Mesothelial cell of epicardium (in vitro differentiated cells): ENCODE measurements at regions not wholly inside any gene's neighbourhood (a gene's known extent, or its start where the extent isn't known, plus 50 kb on each side); places are given as distances from the start of the nearest gene placed in this dataset.
"Not testable (repeated sequence)": the region's sequence is repeated elsewhere in the genome, so short reads cannot be mapped to it uniquely, and the experiment has no call there.

Source experiments
- DNase-seq, 2 experiments: peaks; one replicate each; pipeline ENCODE4 v3.0.0; 2021; ENCODE audit warnings: low spot score in 2 of 2; ENCODE audit not compliant: unreplicated experiment in 2 of 2
- H3K27ac Mint-ChIP-seq: 2 replicates; pipeline ENCODE4 v1.8.0; 2021; ENCODE audit warnings: mixed read lengths
- H3K27me3 Mint-ChIP-seq: 2 replicates; pipeline ENCODE4 v1.8.0; 2021; ENCODE audit warnings: low read depth, mixed read lengths
- H3K36me3 Mint-ChIP-seq: 2 replicates; pipeline ENCODE4 v1.8.0; 2021; ENCODE audit warnings: mixed read lengths
- H3K4me1 Mint-ChIP-seq: 2 replicates; pipeline ENCODE4 v1.8.0; 2021; ENCODE audit warnings: mixed read lengths
- H3K4me3 Mint-ChIP-seq: 2 replicates; pipeline ENCODE4 v1.8.0; 2021; ENCODE audit warnings: mild to moderate bottlenecking, moderate library complexity, mixed read lengths
- H3K9me3 Mint-ChIP-seq: 2 replicates; pipeline ENCODE4 v1.8.0; 2021; ENCODE audit warnings: mixed read lengths
- TF ChIP-seq, protein P1 (sequence below): fragments of 200-600 bp; sonication (generic); IDR thresholded peaks from one replicate; pipeline ENCODE4 v1.5.0; 2021; ENCODE audit warnings: antibody characterized with exemption; ENCODE audit not compliant: unreplicated experiment

DNA sequence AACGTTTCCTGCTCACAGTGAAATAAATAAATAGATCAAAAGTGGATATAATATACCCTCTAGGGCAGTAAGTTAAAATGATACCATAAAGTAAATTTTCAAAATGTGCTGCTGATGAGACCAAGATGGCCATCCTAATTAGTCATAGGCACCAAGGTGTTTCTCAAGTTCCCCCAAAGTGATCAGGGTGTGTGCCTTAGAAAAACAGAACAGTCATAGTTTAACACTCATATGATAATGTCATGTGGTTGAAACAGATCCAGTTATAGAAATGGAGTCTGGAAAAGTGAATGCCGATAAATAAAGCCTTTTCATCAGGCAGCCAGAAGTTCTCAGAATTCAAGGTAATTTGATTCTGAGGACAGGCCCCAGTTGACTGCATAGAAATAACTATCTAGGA lies 161.5 kb upstream of the CDKN2B start:
- Mint-ChIP-seq H3K36me3 (no peaks in the 10 kb centered on the region), H3K27ac (no peak overlapping the region), H3K4me1 (peaks cover 13% of the 10 kb centered on the region), H3K9me3 (peaks cover 8% of the 10 kb centered on the region), H3K27me3 (no peaks in the 10 kb centered on the region), H3K4me3 (no peak overlapping the region)
- DNase-seq: no peak
- TF ChIP-seq, protein P1, sequence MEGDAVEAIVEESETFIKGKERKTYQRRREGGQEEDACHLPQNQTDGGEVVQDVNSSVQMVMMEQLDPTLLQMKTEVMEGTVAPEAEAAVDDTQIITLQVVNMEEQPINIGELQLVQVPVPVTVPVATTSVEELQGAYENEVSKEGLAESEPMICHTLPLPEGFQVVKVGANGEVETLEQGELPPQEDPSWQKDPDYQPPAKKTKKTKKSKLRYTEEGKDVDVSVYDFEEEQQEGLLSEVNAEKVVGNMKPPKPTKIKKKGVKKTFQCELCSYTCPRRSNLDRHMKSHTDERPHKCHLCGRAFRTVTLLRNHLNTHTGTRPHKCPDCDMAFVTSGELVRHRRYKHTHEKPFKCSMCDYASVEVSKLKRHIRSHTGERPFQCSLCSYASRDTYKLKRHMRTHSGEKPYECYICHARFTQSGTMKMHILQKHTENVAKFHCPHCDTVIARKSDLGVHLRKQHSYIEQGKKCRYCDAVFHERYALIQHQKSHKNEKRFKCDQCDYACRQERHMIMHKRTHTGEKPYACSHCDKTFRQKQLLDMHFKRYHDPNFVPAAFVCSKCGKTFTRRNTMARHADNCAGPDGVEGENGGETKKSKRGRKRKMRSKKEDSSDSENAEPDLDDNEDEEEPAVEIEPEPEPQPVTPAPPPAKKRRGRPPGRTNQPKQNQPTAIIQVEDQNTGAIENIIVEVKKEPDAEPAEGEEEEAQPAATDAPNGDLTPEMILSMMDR: no peak

GRCh38 chr9:22170990-22171670 lies 162.0 kb upstream of the CDKN2B start:
- Mint-ChIP-seq H3K4me3 (no peak overlapping the region), H3K4me1 (peaks cover 8% of the 10 kb centered on the region), H3K9me3 (peaks cover 10% of the 10 kb centered on the region), H3K27ac (peak overlapping the region; percentile 71), H3K27me3 (no peaks in the 10 kb centered on the region), H3K36me3 (no peaks in the 10 kb centered on the region)
- TF ChIP-seq, protein P1: no peak
- DNase-seq: no peak

DNA sequence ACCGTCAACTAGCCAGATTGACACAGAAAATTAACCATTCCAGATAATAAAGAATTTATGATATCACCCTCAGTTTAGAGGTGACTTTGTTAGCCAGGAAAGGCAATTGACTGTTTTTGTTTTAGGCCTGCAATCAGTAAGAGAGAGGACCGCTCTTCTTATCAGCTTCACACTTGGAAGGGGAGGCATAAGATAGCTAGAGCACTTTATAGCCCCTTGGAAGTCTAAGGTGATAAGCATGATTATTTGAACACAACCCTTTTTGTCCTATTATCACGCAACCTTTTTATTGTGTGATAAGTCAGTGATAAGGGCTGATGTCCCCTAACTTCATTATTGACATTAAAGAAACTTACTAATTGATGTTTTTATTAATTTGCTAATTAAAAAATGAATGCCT lies 162.6 kb upstream of the CDKN2B start:
- Mint-ChIP-seq H3K27ac (no peak overlapping the region), H3K4me1 (peaks cover 7% of the 10 kb centered on the region), H3K4me3 (no peak overlapping the region), H3K36me3 (no peaks in the 10 kb centered on the region), H3K27me3 (no peaks in the 10 kb centered on the region), H3K9me3 (peaks cover 15% of the 10 kb centered on the region)
- DNase-seq: no peak
- TF ChIP-seq, protein P1: no peak

DNA sequence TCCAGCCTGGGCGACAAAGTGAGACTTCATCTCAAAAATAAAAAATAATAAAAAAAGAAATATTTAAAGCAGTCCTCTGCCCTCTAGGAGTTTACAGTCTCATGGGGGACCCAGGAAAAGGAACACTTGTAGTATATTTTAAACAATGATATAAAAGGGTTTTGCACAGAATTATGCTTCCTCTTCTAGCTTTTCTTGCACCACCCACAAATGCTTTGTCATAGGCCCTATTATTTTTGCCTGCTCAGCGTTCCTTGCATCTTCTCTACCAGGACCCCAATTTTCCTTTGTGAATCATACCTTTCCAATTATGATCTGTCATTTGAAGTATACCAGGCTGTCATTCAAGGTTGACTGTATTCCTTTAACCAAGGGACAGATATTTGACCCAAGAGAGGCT lies 164.8 kb upstream of the CDKN2B start:
- Mint-ChIP-seq H3K36me3 (peaks cover 3% of the 10 kb centered on the region), H3K27me3 (no peaks in the 10 kb centered on the region), H3K4me1 (peaks cover 7% of the 10 kb centered on the region), H3K9me3 (peaks cover 23% of the 10 kb centered on the region), H3K4me3 (no peak overlapping the region), H3K27ac (no peak overlapping the region)
- TF ChIP-seq, protein P1: no peak
- DNase-seq: no peak

GRCh38 chr9:22175972-22176545 lies 167.0 kb upstream of the CDKN2B start:
- Mint-ChIP-seq H3K4me1 (no peaks in the 10 kb centered on the region), H3K36me3 (peaks cover 6% of the 10 kb centered on the region), H3K27me3 (peaks cover under 1% of the 10 kb centered on the region), H3K27ac (no peak overlapping the region), H3K9me3 (peaks cover 40% of the 10 kb centered on the region), H3K4me3 (no peak overlapping the region)
- TF ChIP-seq, protein P1: no peak
- DNase-seq: no peak

- peaks cover 38% of the 10 kb centered on the region for H3K9me3 Mint-ChIP-seq
- DNase-seq, H3K27ac Mint-ChIP-seq, H3K27me3 Mint-ChIP-seq, H3K4me3 Mint-ChIP-seq, H3K36me3 Mint-ChIP-seq, H3K4me1 Mint-ChIP-seq: not testable (repeated sequence)
These were observed 171.9 kb upstream of the CDKN2B start for GRCh38 chr9:22181021-22181420.
